Breast epithelium (tissue), 4 donors: ENCODE measurements at regions not wholly inside any gene's neighbourhood (a gene's known extent, or its start where the extent isn't known, plus 50 kb on each side); places are given as distances from the start of the nearest gene placed in this dataset.

ENCODE experiments used
- DNase-seq, 2 donors: peaks; one replicate each; pipeline ENCODE4 v3.0.0-alpha.2; 2019; ENCODE audit warnings: low spot score in 2 of 2
- H3K27ac ChIP-seq, 2 donors: fragments of 200-600 bp; sonication (generic) in 1 of 2; one replicate each; pipeline ENCODE4 v1.5.1; 2016 to 2019; ENCODE audit warnings: mild to moderate bottlenecking in 1 of 2
- H3K27me3 ChIP-seq, 2 donors: fragments of 200-600 bp; sonication (generic) in 1 of 2; one replicate each; pipeline versions ENCODE4 v1.5.1 to v1.6.0; 2017 to 2019; ENCODE audit warnings: control low read depth in 1 of 2, mild to moderate bottlenecking in 1 of 2
- H3K36me3 ChIP-seq: fragments of 200-600 bp; one replicate; pipeline ENCODE4 v1.5.1; 2019
- H3K4me1 ChIP-seq, 2 donors: fragments of 200-600 bp; sonication (generic); one replicate each; pipeline ENCODE4 v1.5.1; 2016 to 2019; ENCODE audit warnings: control low read depth in 1 of 2
- H3K4me3 ChIP-seq, 3 donors: fragments of 200-600 bp; sonication (generic); 1 replicate in 2 of 3; 2 replicates in 1 of 3; pipeline ENCODE4 v1.5.1; 2016 to 2019; ENCODE audit warnings: mild to moderate bottlenecking in 3 of 3, moderate library complexity in 2 of 3
- H3K9me3 ChIP-seq, 2 donors: fragments of 200-600 bp; sonication (generic) in 1 of 2; one replicate each; pipeline ENCODE4 v1.5.1; 2016 to 2019; ENCODE audit warnings: control low read depth in 1 of 2
- POLR2A ChIP-seq: fragments of 450-650 bp; IDR thresholded peaks from one replicate; pipeline ENCODE4 v1.6.1; 2016; ENCODE audit warnings: antibody characterized with exemption, mild to moderate bottlenecking, moderate library complexity
- POLR2AphosphoS5 ChIP-seq, 3 donors: sonication (generic); formaldehyde crosslinking; IDR thresholded peaks; one replicate each; pipeline ENCODE4 v1.6.1; 2017; ENCODE audit warnings: antibody characterized with exemption in 3 of 3
- intact Hi-C: fragments of 100-400 bp; cut with DNase I; formaldehyde crosslinking; loops from one replicate; pipeline ENCODE4 v1.15.1; 2023; ENCODE audit warnings: low total_unique reads
- TF ChIP-seq, protein P1 (sequence below), 3 donors: fragments of 450-650 bp; IDR thresholded peaks; one replicate each; pipeline ENCODE4 v1.5.1; 2016 to 2017; ENCODE audit warnings: antibody characterized with exemption in 3 of 3, mild to moderate bottlenecking in 3 of 3, moderate library complexity in 3 of 3

- intact Hi-C loops, result no loop called here
- Histone ChIP-seq H3K36me3 (no peaks in the 10 kb centered on the region), H3K4me1 (no peaks in the 10 kb centered on the region), H3K4me3 (no peak overlapping the region), H3K27ac (no peak overlapping the region), H3K27me3 (no peaks in the 10 kb centered on the region), H3K9me3 (peaks cover 3 to 8% of the 10 kb centered on the region in 2 donors)
- DNase-seq, result no peak
- no peak for TF ChIP-seq POLR2AphosphoS5 (IDR thresholded peaks at IDR 0.05)
- TF ChIP-seq POLR2A, result no peak
These were observed 949.6 kb upstream of the GOT2 start for GRCh38 chr16:59683709-59684108.

DNA sequence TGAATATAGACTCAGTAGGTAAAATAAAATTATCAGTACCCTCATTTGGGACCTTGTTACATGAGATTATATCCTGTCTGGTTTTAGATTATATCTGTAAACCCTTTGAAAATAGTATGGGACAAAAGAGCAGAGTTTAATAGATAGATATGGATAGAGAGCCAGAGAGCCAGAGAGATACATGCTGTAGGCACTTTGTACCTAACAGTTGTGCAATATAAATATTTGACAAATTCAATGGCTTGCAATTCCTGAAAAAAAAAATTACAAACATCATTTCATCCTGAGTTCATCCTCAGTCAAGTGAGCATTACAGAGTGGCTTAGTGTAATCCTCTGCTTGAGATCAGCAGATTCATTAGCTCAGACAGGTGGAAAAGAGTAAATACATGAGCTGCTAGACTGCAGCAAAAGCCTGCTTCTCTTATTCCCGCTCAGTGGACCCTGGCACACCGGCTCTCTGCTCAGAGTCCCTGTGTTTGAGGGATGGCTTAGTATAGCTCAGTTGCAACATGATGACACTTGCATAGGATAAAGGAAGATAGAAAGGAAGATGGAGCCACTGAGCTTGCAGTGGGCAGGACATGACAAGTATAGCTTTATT is 931.6 kb upstream of the GOT2 start:
- Histone ChIP-seq H3K27me3 (no peaks in the 10 kb centered on the region), H3K27ac (no peak overlapping the region), H3K4me3 (no peak overlapping the region), H3K36me3 (no peaks in the 10 kb centered on the region), H3K4me1 (no peaks in the 10 kb centered on the region), H3K9me3 (peaks cover 0 to 5% of the 10 kb centered on the region in 2 donors)
- intact Hi-C loops, result no loop called here
- TF ChIP-seq, protein P1, sequence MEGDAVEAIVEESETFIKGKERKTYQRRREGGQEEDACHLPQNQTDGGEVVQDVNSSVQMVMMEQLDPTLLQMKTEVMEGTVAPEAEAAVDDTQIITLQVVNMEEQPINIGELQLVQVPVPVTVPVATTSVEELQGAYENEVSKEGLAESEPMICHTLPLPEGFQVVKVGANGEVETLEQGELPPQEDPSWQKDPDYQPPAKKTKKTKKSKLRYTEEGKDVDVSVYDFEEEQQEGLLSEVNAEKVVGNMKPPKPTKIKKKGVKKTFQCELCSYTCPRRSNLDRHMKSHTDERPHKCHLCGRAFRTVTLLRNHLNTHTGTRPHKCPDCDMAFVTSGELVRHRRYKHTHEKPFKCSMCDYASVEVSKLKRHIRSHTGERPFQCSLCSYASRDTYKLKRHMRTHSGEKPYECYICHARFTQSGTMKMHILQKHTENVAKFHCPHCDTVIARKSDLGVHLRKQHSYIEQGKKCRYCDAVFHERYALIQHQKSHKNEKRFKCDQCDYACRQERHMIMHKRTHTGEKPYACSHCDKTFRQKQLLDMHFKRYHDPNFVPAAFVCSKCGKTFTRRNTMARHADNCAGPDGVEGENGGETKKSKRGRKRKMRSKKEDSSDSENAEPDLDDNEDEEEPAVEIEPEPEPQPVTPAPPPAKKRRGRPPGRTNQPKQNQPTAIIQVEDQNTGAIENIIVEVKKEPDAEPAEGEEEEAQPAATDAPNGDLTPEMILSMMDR (IDR thresholded peaks at IDR 0.05), result no peak
- TF ChIP-seq POLR2AphosphoS5 (IDR thresholded peaks at IDR 0.05), result no peak
- TF ChIP-seq POLR2A, result no peak
- no peak for DNase-seq

DNA sequence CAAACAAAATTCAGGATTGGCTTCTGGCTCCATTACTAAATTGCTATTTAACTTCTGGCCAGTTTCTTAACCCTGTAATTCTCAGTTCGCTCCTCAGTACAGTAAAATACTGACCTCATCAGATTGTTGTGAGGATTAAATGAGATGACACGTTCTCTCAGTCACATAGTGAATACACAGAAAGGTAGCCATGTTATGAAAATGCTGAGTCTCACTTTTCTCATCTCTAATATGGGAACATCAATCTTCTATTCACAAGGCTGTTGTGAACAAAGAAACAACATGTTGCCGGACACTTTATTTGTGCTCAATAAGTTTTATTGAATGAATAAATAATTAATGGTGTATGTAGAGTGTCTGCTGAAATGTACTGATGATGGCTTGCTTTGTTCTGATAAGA is 924.5 kb upstream of the GOT2 start:
- intact Hi-C loops, result no loop called here
- no peak overlapping the region for H3K4me3 ChIP-seq
- no peak for TF ChIP-seq POLR2AphosphoS5 (IDR thresholded peaks at IDR 0.05)
- TF ChIP-seq, protein P1 (IDR thresholded peaks at IDR 0.05), result no peak
- no peak for TF ChIP-seq POLR2A

GRCh38 chr16:59655031-59655430 is 920.9 kb upstream of the GOT2 start:
- intact Hi-C loops, result no loop called here
- no peaks in the 10 kb centered on the region for H3K4me1 ChIP-seq
- DNase-seq, result no peak
- peaks cover 0 to under 1% of the 10 kb centered on the region in 2 donors for H3K9me3 ChIP-seq
- H3K4me3 ChIP-seq, result no peak overlapping the region
- no peaks in the 10 kb centered on the region for H3K27me3 ChIP-seq
- TF ChIP-seq, protein P1 (IDR thresholded peaks at IDR 0.05), result no peak
- TF ChIP-seq POLR2A, result no peak
- TF ChIP-seq POLR2AphosphoS5 (IDR thresholded peaks at IDR 0.05), result no peak
- H3K27ac ChIP-seq, result no peak overlapping the region
- no peaks in the 10 kb centered on the region for H3K36me3 ChIP-seq

More for the DNA sequence above, 924.5 kb upstream of the GOT2 start:
- H3K27me3 ChIP-seq, result no peaks in the 10 kb centered on the region
- H3K9me3 ChIP-seq, result peaks cover 0 to 8% of the 10 kb centered on the region in 2 donors
- H3K27ac ChIP-seq, result no peak overlapping the region
- no peaks in the 10 kb centered on the region for H3K4me1 ChIP-seq
- no peaks in the 10 kb centered on the region for H3K36me3 ChIP-seq
- DNase-seq, result no peak

- TF ChIP-seq, protein P1 (IDR thresholded peaks at IDR 0.05), result no peak
- TF ChIP-seq POLR2AphosphoS5 (IDR thresholded peaks at IDR 0.05), result no peak
- TF ChIP-seq POLR2A, result no peak
- no peak overlapping the region for H3K4me3 ChIP-seq
- no peak overlapping the region for H3K27ac ChIP-seq
- H3K27me3 ChIP-seq, result no peaks in the 10 kb centered on the region
- no peaks in the 10 kb centered on the region for H3K36me3 ChIP-seq
- no peaks in the 10 kb centered on the region for H3K9me3 ChIP-seq
- DNase-seq, result no peak
- intact Hi-C loops, result no loop called here
- no peaks in the 10 kb centered on the region for H3K4me1 ChIP-seq
These were observed 920.3 kb upstream of the GOT2 start for GRCh38 chr16:59654455-59654854.
